ENCODE measurements at regions not wholly inside any gene's neighbourhood (a gene's known extent, or its start where the extent isn't known, plus 50 kb on each side); places are given as distances from the start of the nearest gene placed in this dataset.

GRCh38 chr2:5967506-5967905 lies 275.3 kb downstream of the SOX11 start:
- Histone ChIP-seq H3K56ac (ENCODE audit: insufficient read length, low read depth, low read length) (no peak overlapping the region), H3K23me2 (ENCODE audit: insufficient read length, low read depth, low read length, poor library complexity, severe bottlenecking) (no peaks in the 10 kb centered on the region), H3K23ac (ENCODE audit: insufficient read length, low read depth, low read length) (no peak overlapping the region), H3K79me2 (ENCODE audit: insufficient read depth, low read length) (no peaks in the 10 kb centered on the region), H4K91ac (ENCODE audit: insufficient read length, low read depth, low read length) (no peak overlapping the region), H2BK12ac (ENCODE audit: insufficient read length, low read depth, low read length) (no peak overlapping the region), H2BK15ac (ENCODE audit: low read depth, low read length) (no peak overlapping the region), H3K18ac (ENCODE audit: insufficient read length, low read depth, low read length) (no peak overlapping the region), H2BK20ac (ENCODE audit: low read depth, low read length, poor library complexity, severe bottlenecking) (no peak overlapping the region), H3K27ac (ENCODE audit: insufficient read length, low read depth, low read length) (no peak overlapping the region), H3K4me1 (ENCODE audit: insufficient read depth, low read length) (no peaks in the 10 kb centered on the region), H3K4ac (ENCODE audit: low read depth, low read length) (no peak overlapping the region), H2BK5ac (ENCODE audit: insufficient read length, low read length) (no peak overlapping the region), H3K4me2 (ENCODE audit: insufficient read depth, insufficient read length, low read length) (no peak overlapping the region), H2AK5ac (ENCODE audit: insufficient read length, low read length) (no peak overlapping the region), H3K27me3 (ENCODE audit: insufficient read depth, low read length) (no peaks in the 10 kb centered on the region), H3T11ph (ENCODE audit: low read length) (no peak overlapping the region), H4K20me1 (ENCODE audit: control insufficient read depth, insufficient read depth, insufficient read length) (no peaks in the 10 kb centered on the region), H3K9ac (ENCODE audit: extremely low read depth, insufficient read length, low read length) (no peak overlapping the region), H2BK120ac (ENCODE audit: low read depth, low read length, poor library complexity, severe bottlenecking) (no peak overlapping the region), H3K9me3 (ENCODE audit: control insufficient read depth, low read depth, low read length) (no peaks in the 10 kb centered on the region), H4K8ac (replicated peaks; ENCODE audit: insufficient read length, low read depth, low read length) (no peak overlapping the region), H3K14ac (ENCODE audit: insufficient read depth, low read length) (no peak overlapping the region), H3K79me1 (ENCODE audit: insufficient read depth, low read depth, low read length, poor library complexity, severe bottlenecking) (no peaks in the 10 kb centered on the region), H4K5ac (ENCODE audit: insufficient read length, low read depth, low read length) (no peak overlapping the region), H2AFZ (ENCODE audit: low read length) (no peak overlapping the region)
- Mint-ChIP-seq H3K9me3 (peaks cover 5 to 6% of the 10 kb centered on the region in 2 experiments; a peak in 3 of 5 replicates), H3K4me1 (peaks cover 10 to 11% of the 10 kb centered on the region in 2 experiments), H3K27ac (no peak overlapping the region), H3K36me3 (ENCODE audit: insufficient read depth in 1 of 3, low read depth in 3 of 3) (peaks cover 2 to 12% (median 3%) of the 10 kb centered on the region in 3 experiments; a peak in 4 of 7 replicates), H3K4me3 (no peak overlapping the region), H3K27me3 (ENCODE audit: low read depth) (no peaks in the 10 kb centered on the region; the same call in none of the 2 replicates)
- no peak for DNase-seq
- no CpG with 5 or more reads among the region's 6 CpGs for WGBS (ENCODE audit: extremely low coverage, insufficient read length, low lambda C conversion rate)
- TF ChIP-seq CTCF (conservative IDR thresholded peaks at IDR 0.05): no peak

Data from H9 (cell line).